Upper lobe of right lung (tissue), 1 donor: ENCODE measurements at regions not wholly inside any gene's neighbourhood (a gene's known extent, or its start where the extent isn't known, plus 50 kb on each side); places are given as distances from the start of the nearest gene placed in this dataset.

Source experiments
- ATAC-seq: fragments of 200-7000 bp; cut with Tn5 transposase; one replicate; pipeline ENCODE4 v1.9.1; 2020; ENCODE audit warnings: mild to moderate bottlenecking, moderate library complexity
- DNase-seq: peaks from one replicate; pipeline ENCODE4 v3.0.0-alpha.2; 2020
- H3K27ac ChIP-seq: fragments of 200-600 bp; one replicate; pipeline ENCODE4 v1.8.0; 2022
- H3K27me3 ChIP-seq: fragments of 200-600 bp; one replicate; pipeline ENCODE4 v1.8.0; 2022; ENCODE audit warnings: mild to moderate bottlenecking
- H3K36me3 ChIP-seq: fragments of 200-600 bp; one replicate; pipeline ENCODE4 v1.8.0; 2022
- H3K4me1 ChIP-seq: fragments of 200-600 bp; one replicate; pipeline ENCODE4 v1.8.0; 2022
- H3K4me3 ChIP-seq: fragments of 200-600 bp; one replicate; pipeline ENCODE4 v1.8.0; 2022; ENCODE audit warnings: mild to moderate bottlenecking
- H3K9me3 ChIP-seq: fragments of 200-600 bp; one replicate; pipeline ENCODE4 v1.8.0; 2022
- CTCF ChIP-seq: fragments of 200-600 bp; IDR thresholded peaks from one replicate; pipeline ENCODE4 v1.8.0; 2022; ENCODE audit warnings: antibody characterized with exemption
- intact Hi-C: fragments of 100-400 bp; cut with DNase I; formaldehyde crosslinking; loops from one replicate; pipeline ENCODE4 v1.11.0; 2022
- donor health status: DM: no; HTN: yes; CAD: no; lungs with severe emphysema.

GRCh38 chr12:103182299-103182698, 224.8 kb downstream of the ASCL1 start:
- no peak for ATAC-seq
- TF ChIP-seq CTCF: no peak
- Histone ChIP-seq H3K36me3 (no peaks in the 10 kb centered on the region), H3K4me3 (no peak overlapping the region), H3K4me1 (no peaks in the 10 kb centered on the region), H3K27me3 (no peaks in the 10 kb centered on the region), H3K9me3 (no peaks in the 10 kb centered on the region), H3K27ac (no peak overlapping the region)
- no peak for DNase-seq
- intact Hi-C loops: no loop called here

GRCh38 chr12:103196467-103196866, 239.0 kb downstream of the ASCL1 start:
- TF ChIP-seq CTCF: no peak
- intact Hi-C loops: no loop called here
- no peaks in the 10 kb centered on the region for H3K27me3 ChIP-seq
- no peak overlapping the region for H3K4me3 ChIP-seq
- ATAC-seq (no peak), DNase-seq (no peak)
- no peaks in the 10 kb centered on the region for H3K4me1 ChIP-seq
- no peaks in the 10 kb centered on the region for H3K36me3 ChIP-seq
- H3K27ac ChIP-seq: no peak overlapping the region
- no peaks in the 10 kb centered on the region for H3K9me3 ChIP-seq

GRCh38 chr12:103197725-103198388, 240.4 kb downstream of the ASCL1 start:
- Histone ChIP-seq H3K9me3 (no peaks in the 10 kb centered on the region), H3K27ac (no peak overlapping the region), H3K36me3 (no peaks in the 10 kb centered on the region), H3K4me3 (no peak overlapping the region), H3K4me1 (no peaks in the 10 kb centered on the region), H3K27me3 (no peaks in the 10 kb centered on the region)
- intact Hi-C loops: no loop called here
- DNase-seq (no peak), ATAC-seq (peak; percentile 36)
- TF ChIP-seq CTCF: no peak

GRCh38 chr12:103198499-103198898, 241.0 kb downstream of the ASCL1 start:
- Histone ChIP-seq H3K4me1 (no peaks in the 10 kb centered on the region), H3K9me3 (no peaks in the 10 kb centered on the region), H3K27ac (no peak overlapping the region), H3K27me3 (no peaks in the 10 kb centered on the region), H3K4me3 (no peak overlapping the region), H3K36me3 (no peaks in the 10 kb centered on the region)
- intact Hi-C loops: no loop called here
- no peak for TF ChIP-seq CTCF
- no peak for DNase-seq
- no peak for ATAC-seq

- Histone ChIP-seq H3K27me3 (no peaks in the 10 kb centered on the region), H3K27ac (no peak overlapping the region), H3K36me3 (no peaks in the 10 kb centered on the region), H3K4me3 (no peak overlapping the region), H3K9me3 (no peaks in the 10 kb centered on the region), H3K4me1 (no peaks in the 10 kb centered on the region)
- ATAC-seq (no peak), DNase-seq (no peak)
- intact Hi-C loops: no loop called here
- TF ChIP-seq CTCF: no peak
Observed at GRCh38 chr12:103205906-103206305, 248.4 kb downstream of the ASCL1 start.

GRCh38 chr12:103207936-103208335, 250.5 kb downstream of the ASCL1 start:
- TF ChIP-seq CTCF: no peak
- intact Hi-C loops: no loop called here

More at GRCh38 chr12:103207936-103208335, 250.5 kb downstream of the ASCL1 start:
- ATAC-seq (no peak), DNase-seq (no peak)
- Histone ChIP-seq H3K27ac (no peak overlapping the region), H3K27me3 (no peaks in the 10 kb centered on the region), H3K9me3 (no peaks in the 10 kb centered on the region), H3K36me3 (no peaks in the 10 kb centered on the region), H3K4me1 (no peaks in the 10 kb centered on the region), H3K4me3 (no peak overlapping the region)
